HEK293T (cell line): ENCODE measurements at regions not wholly inside any gene's neighbourhood (a gene's known extent, or its start where the extent isn't known, plus 50 kb on each side); places are given as distances from the start of the nearest gene placed in this dataset.

Source experiments
- LEF1 ChIP-seq: fragments of 450-650 bp; IDR thresholded peaks from 2 replicates; pipeline ENCODE4 v1.6.1; 2017; ENCODE audit warnings: mild to moderate bottlenecking, borderline replicate concordance
- PKNOX1 ChIP-seq: fragments of 450-650 bp; IDR thresholded peaks from 2 replicates; pipeline ENCODE4 v1.6.1; 2016
- SP1 ChIP-seq: fragments of 450-650 bp; IDR thresholded peaks from 2 replicates; pipeline ENCODE4 v1.6.1; 2017
- TARDBP ChIP-seq: fragments of 450-650 bp; IDR thresholded peaks from 2 replicates; pipeline ENCODE4 v1.6.1; 2016
- ZNF384 ChIP-seq: fragments of 450-650 bp; IDR thresholded peaks from 2 replicates; pipeline ENCODE4 v1.6.1; 2016

- TF ChIP-seq LEF1 (no peak), TARDBP (no peak), PKNOX1 (no peak), SP1 (no peak), ZNF384 (no peak)
Measured at GRCh38 chr15:39113741-39114140, 467.1 kb upstream of the THBS1 start.
